Nephron (organoid): ENCODE measurements at regions not wholly inside any gene's neighbourhood (a gene's known extent, or its start where the extent isn't known, plus 50 kb on each side); places are given as distances from the start of the nearest gene placed in this dataset.
"Not testable (repeated sequence)": the region's sequence is repeated elsewhere in the genome, so short reads cannot be mapped to it uniquely, and the experiment has no call there.

Source experiments
- H3K27ac Mint-ChIP-seq, 3 experiments: 2 replicates each; pipeline ENCODE4 v1.8.0; 2020; ENCODE audit warnings: mixed read lengths in 3 of 3, mild to moderate bottlenecking in 2 of 3, moderate library complexity in 1 of 3
- H3K27me3 Mint-ChIP-seq: 2 replicates; pipeline ENCODE4 v1.8.0; 2021; ENCODE audit warnings: low read depth, mild to moderate bottlenecking, moderate library complexity, mixed read lengths
- H3K36me3 Mint-ChIP-seq: 2 replicates; pipeline ENCODE4 v1.8.0; 2020; ENCODE audit warnings: low read depth, mixed read lengths
- H3K4me1 Mint-ChIP-seq: 2 replicates; pipeline ENCODE4 v1.8.0; 2020; ENCODE audit warnings: mixed read lengths
- H3K4me3 Mint-ChIP-seq, 3 experiments: 2 replicates each; pipeline ENCODE4 v1.8.0; 2020; ENCODE audit warnings: mild to moderate bottlenecking in 3 of 3, mixed read lengths in 3 of 3, moderate library complexity in 2 of 3
- H3K9me3 Mint-ChIP-seq: 2 replicates; pipeline ENCODE4 v1.8.0; 2020; ENCODE audit warnings: mixed read lengths
- CTCF ChIP-seq, 3 experiments: fragments of 200-600 bp; sonication (generic); IDR thresholded peaks; one replicate each; pipeline ENCODE4 v1.5.0; 2021; ENCODE audit warnings: antibody characterized with exemption in 3 of 3; ENCODE audit not compliant: unreplicated experiment in 3 of 3

- no peak for TF ChIP-seq CTCF (IDR thresholded peaks at IDR 0.05; ENCODE audit: unreplicated experiment in 3 of 3)
- H3K9me3 Mint-ChIP-seq, result peaks cover 15% of the 10 kb centered on the region
- peaks cover 8% of the 10 kb centered on the region for H3K27me3 Mint-ChIP-seq
- peaks cover 4% of the 10 kb centered on the region for H3K36me3 Mint-ChIP-seq
- no peak overlapping the region for H3K4me3 Mint-ChIP-seq
- H3K27ac Mint-ChIP-seq, result no peak overlapping the region
- H3K4me1 Mint-ChIP-seq, result no peaks in the 10 kb centered on the region
These were observed 72.3 kb upstream of the RNF32 start for GRCh38 chr7:156568258-156568657.

- Mint-ChIP-seq H3K4me3 (no peak overlapping the region), H3K4me1 (no peaks in the 10 kb centered on the region), H3K27me3 (peaks cover 4% of the 10 kb centered on the region), H3K9me3 (peaks cover 16% of the 10 kb centered on the region), H3K27ac (no peak overlapping the region), H3K36me3 (peaks cover 4% of the 10 kb centered on the region)
- TF ChIP-seq CTCF (IDR thresholded peaks at IDR 0.05; ENCODE audit: unreplicated experiment in 3 of 3), result no peak
These were observed 73.6 kb upstream of the RNF32 start for GRCh38 chr7:156566812-156567549.

GRCh38 chr7:156565002-156565401, 75.6 kb upstream of the RNF32 start:
- H3K9me3 Mint-ChIP-seq, result peaks cover 16% of the 10 kb centered on the region
- not testable (repeated sequence) for H3K27ac Mint-ChIP-seq, H3K4me1 Mint-ChIP-seq, H3K36me3 Mint-ChIP-seq, H3K27me3 Mint-ChIP-seq, H3K4me3 Mint-ChIP-seq

- Mint-ChIP-seq H3K27me3 (peaks cover 3% of the 10 kb centered on the region), H3K4me1 (no peaks in the 10 kb centered on the region), H3K36me3 (peaks cover 4% of the 10 kb centered on the region), H3K27ac (no peak overlapping the region), H3K9me3 (peaks cover 15% of the 10 kb centered on the region), H3K4me3 (no peak overlapping the region)
- no peak for TF ChIP-seq CTCF (IDR thresholded peaks at IDR 0.05; ENCODE audit: unreplicated experiment in 3 of 3)
These were observed 79.9 kb upstream of the RNF32 start for GRCh38 chr7:156560696-156561095.

GRCh38 chr7:156560075-156560474, 80.5 kb upstream of the RNF32 start:
- H3K9me3 Mint-ChIP-seq, result peaks cover 12% of the 10 kb centered on the region
- H3K4me3 Mint-ChIP-seq, result no peak overlapping the region
- H3K36me3 Mint-ChIP-seq, result peaks cover 4% of the 10 kb centered on the region
- no peaks in the 10 kb centered on the region for H3K4me1 Mint-ChIP-seq
- TF ChIP-seq CTCF (IDR thresholded peaks at IDR 0.05; ENCODE audit: unreplicated experiment in 3 of 3), result peak in 1 of 3 experiments; percentile 10
- H3K27me3 Mint-ChIP-seq, result no peaks in the 10 kb centered on the region
- no peak overlapping the region for H3K27ac Mint-ChIP-seq

- no peak overlapping the region for H3K27ac Mint-ChIP-seq
- H3K9me3 Mint-ChIP-seq, result peaks cover 6% of the 10 kb centered on the region
- TF ChIP-seq CTCF (IDR thresholded peaks at IDR 0.05; ENCODE audit: unreplicated experiment in 3 of 3), result no peak
- H3K4me3 Mint-ChIP-seq, result no peak overlapping the region
- H3K27me3 Mint-ChIP-seq, result no peaks in the 10 kb centered on the region
- H3K36me3 Mint-ChIP-seq, result no peaks in the 10 kb centered on the region
- H3K4me1 Mint-ChIP-seq, result no peaks in the 10 kb centered on the region
These were observed 81.6 kb upstream of the RNF32 start for GRCh38 chr7:156559001-156559400.
